Type B pancreatic cell (in vitro differentiated cells): ENCODE measurements at regions not wholly inside any gene's neighbourhood (a gene's known extent, or its start where the extent isn't known, plus 50 kb on each side); places are given as distances from the start of the nearest gene placed in this dataset.

Source experiments
- DNase-seq: peaks from one replicate; pipeline ENCODE4 v3.0.0; 2021; ENCODE audit warnings: mixed read lengths; ENCODE audit not compliant: unreplicated experiment; ENCODE audit errors: extremely low spot score
- H3K27ac Mint-ChIP-seq: 2 replicates; pipeline ENCODE4 v1.8.0; 2021; ENCODE audit warnings: mild to moderate bottlenecking, mixed read lengths
- H3K27me3 Mint-ChIP-seq: 2 replicates; pipeline ENCODE4 v1.8.0; 2021; ENCODE audit warnings: mixed read lengths
- H3K36me3 Mint-ChIP-seq: 2 replicates; pipeline ENCODE4 v1.8.0; 2021; ENCODE audit warnings: mixed read lengths
- H3K4me1 Mint-ChIP-seq: one replicate; pipeline ENCODE4 v1.8.0; 2021; ENCODE audit warnings: mixed read lengths; ENCODE audit not compliant: unreplicated experiment
- H3K4me3 Mint-ChIP-seq: 2 replicates; pipeline ENCODE4 v1.8.0; 2021; ENCODE audit warnings: mild to moderate bottlenecking, mixed read lengths
- H3K9me3 Mint-ChIP-seq: 2 replicates; pipeline ENCODE4 v1.8.0; 2021; ENCODE audit warnings: mixed read lengths
- CTCF ChIP-seq: fragments of 200-600 bp; sonication (generic); conservative IDR thresholded peaks from 2 replicates; pipeline ENCODE4 v1.5.0; 2021; ENCODE audit warnings: antibody characterized with exemption, mild to moderate bottlenecking

- Mint-ChIP-seq H3K4me3 (no peak overlapping the region), H3K4me1 (no peaks in the 10 kb centered on the region), H3K36me3 (no peaks in the 10 kb centered on the region), H3K27ac (no peak overlapping the region), H3K9me3 (no peaks in the 10 kb centered on the region), H3K27me3 (peaks cover 39% of the 10 kb centered on the region)
- DNase-seq = no peak
- TF ChIP-seq CTCF = no peak
Measured at GRCh38 chr5:1936413-1936812, 53.7 kb upstream of the IRX4 start.

GRCh38 chr5:1934801-1935429, 52.2 kb upstream of the IRX4 start:
- H3K27me3 Mint-ChIP-seq = peaks cover 39% of the 10 kb centered on the region
- H3K9me3 Mint-ChIP-seq = no peaks in the 10 kb centered on the region
- no peak overlapping the region for H3K4me3 Mint-ChIP-seq
- no peaks in the 10 kb centered on the region for H3K36me3 Mint-ChIP-seq
- no peaks in the 10 kb centered on the region for H3K4me1 Mint-ChIP-seq
- TF ChIP-seq CTCF = no peak
- H3K27ac Mint-ChIP-seq = peak overlapping the region; percentile 22
- no peak for DNase-seq

DNA sequence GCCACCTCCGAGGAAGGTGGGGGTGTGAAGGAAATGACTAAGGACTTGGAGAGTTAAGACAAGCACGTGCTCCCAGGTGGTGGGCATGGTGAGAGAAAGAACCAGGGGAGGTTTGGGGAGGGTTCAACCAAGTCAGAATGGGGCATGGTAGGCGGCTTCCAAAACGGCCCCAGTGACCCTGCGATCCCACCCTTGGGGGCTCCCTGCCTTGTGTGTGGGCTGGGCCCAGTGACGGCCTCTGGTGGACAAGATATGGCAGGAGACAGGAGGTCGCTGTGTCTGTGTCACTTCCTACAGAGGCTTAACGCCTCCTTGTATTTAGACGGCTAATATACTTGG, 51.3 kb upstream of the IRX4 start:
- no peak for DNase-seq
- Mint-ChIP-seq H3K4me3 (no peak overlapping the region), H3K4me1 (no peaks in the 10 kb centered on the region), H3K9me3 (no peaks in the 10 kb centered on the region), H3K27me3 (peaks cover 39% of the 10 kb centered on the region), H3K36me3 (no peaks in the 10 kb centered on the region), H3K27ac (no peak overlapping the region)
- TF ChIP-seq CTCF = no peak

DNA sequence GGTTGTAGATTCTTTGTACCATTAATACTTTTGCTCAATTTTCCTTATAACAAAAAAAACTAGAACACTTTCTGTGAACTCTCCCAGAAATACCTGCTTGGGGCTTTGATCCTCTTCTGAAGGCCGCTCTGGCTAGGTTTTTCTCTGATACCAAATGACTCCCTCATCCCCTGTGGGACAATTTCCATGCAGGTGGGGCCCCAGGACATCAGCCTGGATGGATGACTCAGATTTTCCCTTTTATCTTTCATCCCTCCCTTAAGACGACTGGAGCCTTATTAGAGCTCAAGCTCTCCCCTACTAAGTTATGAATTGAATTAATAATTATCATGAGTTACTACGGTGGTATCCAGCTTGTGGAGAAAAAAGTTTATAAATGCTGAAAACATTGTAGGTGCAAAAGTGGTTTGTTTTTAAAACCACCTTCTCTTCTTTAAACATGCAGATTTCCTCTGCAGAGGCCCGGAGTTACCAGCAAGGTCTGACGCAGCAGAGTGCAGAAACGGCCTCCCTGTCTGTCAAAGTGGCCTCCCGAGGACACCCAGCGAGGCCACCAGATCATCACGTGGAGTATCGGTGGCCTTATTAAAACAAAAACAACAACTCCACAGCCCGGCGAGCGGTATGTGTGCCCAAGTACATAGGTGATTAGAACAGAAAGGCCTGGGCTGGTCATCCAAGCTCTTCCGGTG, 50.8 kb upstream of the IRX4 start:
- TF ChIP-seq CTCF = no peak
- Mint-ChIP-seq H3K36me3 (no peaks in the 10 kb centered on the region), H3K27me3 (peaks cover 39% of the 10 kb centered on the region), H3K27ac (no peak overlapping the region), H3K4me3 (no peak overlapping the region), H3K4me1 (no peaks in the 10 kb centered on the region), H3K9me3 (no peaks in the 10 kb centered on the region)
- DNase-seq = no peak
